HEK293 (cell line): ENCODE measurements at regions not wholly inside any gene's neighbourhood (a gene's known extent, or its start where the extent isn't known, plus 50 kb on each side); places are given as distances from the start of the nearest gene placed in this dataset.

ENCODE experiments used
- CTCF ChIA-PET: fragments of 350-600 bp; formaldehyde crosslinking; extraction: SDS; loops from one replicate; lab custom pipeline; 2021; ENCODE audit warnings: antibody characterized with exemption; lab: Yijun Ruan, JAX
- POLR2A ChIA-PET: fragments of 300-600 bp; formaldehyde crosslinking; extraction: SDS; loops from one replicate; lab custom pipeline; 2020; ENCODE audit warnings: antibody characterized with exemption, inconsistent platforms; lab: Yijun Ruan, JAX
- H3K27ac ChIP-seq: fragments of 200-500 bp; sonication (Bioruptor generic); 2 replicates; pipeline ENCODE4 v1.5.1; 2014; ENCODE audit warnings: low read depth, low read length, control low read depth, inconsistent platforms; ENCODE audit errors: extremely low read depth
- H3K36me3 ChIP-seq, 2 experiments: fragments of 200-500 bp in 1 of 2; sonication (Bioruptor generic) in 1 of 2; 1 replicate in 1 of 2; 2 replicates in 1 of 2; pipeline ENCODE4 v1.5.1; 2014 to 2017; ENCODE audit warnings: inconsistent platforms in 2 of 2, low read length in 2 of 2; ENCODE audit not compliant: control insufficient read depth in 2 of 2, insufficient read depth in 1 of 2
- H3K4me1 ChIP-seq: fragments of 200-500 bp; sonication (Bioruptor generic); 2 replicates; pipeline ENCODE4 v1.5.1; 2014; ENCODE audit warnings: mild to moderate bottlenecking, low read length, inconsistent platforms; ENCODE audit not compliant: control insufficient read depth, insufficient read depth
- H3K4me3 ChIP-seq: 2 replicates; pipeline ENCODE4 v1.5.1; 2011; ENCODE audit warnings: low read depth, mild to moderate bottlenecking, control low read depth, low read length, moderate library complexity
- H3K9me3 ChIP-seq: fragments of 200-500 bp; sonication (Bioruptor generic); 2 replicates; pipeline ENCODE4 v1.5.1; 2014; ENCODE audit warnings: low read depth, low read length, inconsistent platforms; ENCODE audit not compliant: control insufficient read depth, insufficient read depth
- AEBP2 ChIP-seq: fragments of 450-650 bp; formaldehyde crosslinking; IDR thresholded peaks from 2 replicates; pipeline ENCODE4 v1.5.1; 2016; ENCODE audit warnings: missing biosample characterization, missing genetic modification characterization, borderline replicate concordance
- EGR2 ChIP-seq: fragments of 450-650 bp; formaldehyde crosslinking; IDR thresholded peaks from 2 replicates; pipeline ENCODE4 v1.5.1; 2016; ENCODE audit warnings: low read depth, missing biosample characterization, missing genetic modification characterization
- PRDM2 ChIP-seq: fragments of 450-650 bp; formaldehyde crosslinking; IDR thresholded peaks from 2 replicates; pipeline ENCODE4 v1.5.1; 2016; ENCODE audit warnings: missing biosample characterization, missing genetic modification characterization, borderline replicate concordance
- SETDB1 ChIP-seq: IDR thresholded peaks from one replicate; pipeline ENCODE4 v1.6.1; 2017; ENCODE audit warnings: mild to moderate bottlenecking, low read length, moderate library complexity, mixed read lengths; ENCODE audit not compliant: insufficient read length
- ZBTB8A ChIP-seq: fragments of 450-650 bp; formaldehyde crosslinking; IDR thresholded peaks from 2 replicates; pipeline ENCODE4 v1.5.1; 2016; ENCODE audit warnings: missing biosample characterization, missing genetic modification characterization
- ZNF10 ChIP-seq: fragments of 450-650 bp; formaldehyde crosslinking; IDR thresholded peaks from 2 replicates; pipeline ENCODE4 v1.5.1; 2017; ENCODE audit warnings: missing biosample characterization, missing genetic modification characterization
- ZNF114 ChIP-seq: fragments of 450-650 bp; formaldehyde crosslinking; IDR thresholded peaks from 2 replicates; pipeline ENCODE4 v1.5.0; 2017; ENCODE audit warnings: missing biosample characterization, missing genetic modification characterization
- ZNF133 ChIP-seq: fragments of 450-650 bp; formaldehyde crosslinking; IDR thresholded peaks from 2 replicates; pipeline ENCODE4 v1.5.1; 2016; ENCODE audit warnings: missing biosample characterization, missing genetic modification characterization
- ZNF175 ChIP-seq: fragments of 450-650 bp; formaldehyde crosslinking; IDR thresholded peaks from 2 replicates; pipeline ENCODE4 v1.5.1; 2016; ENCODE audit warnings: missing biosample characterization, missing genetic modification characterization
- ZNF214 ChIP-seq: fragments of 450-650 bp; formaldehyde crosslinking; IDR thresholded peaks from 2 replicates; pipeline ENCODE4 v1.5.1; 2017; ENCODE audit warnings: missing biosample characterization, mild to moderate bottlenecking, missing genetic modification characterization, borderline replicate concordance
- ZNF354C ChIP-seq: fragments of 450-650 bp; formaldehyde crosslinking; IDR thresholded peaks from 2 replicates; pipeline ENCODE4 v1.5.1; 2016; ENCODE audit warnings: missing biosample characterization, missing genetic modification characterization, low read depth, borderline replicate concordance
- ZNF366 ChIP-seq: fragments of 450-650 bp; formaldehyde crosslinking; conservative IDR thresholded peaks from 2 replicates; pipeline ENCODE4 v1.5.1; 2016; ENCODE audit warnings: missing biosample characterization, missing genetic modification characterization
- ZNF561 ChIP-seq: fragments of 450-650 bp; IDR thresholded peaks from 2 replicates; pipeline ENCODE4 v1.5.1; 2018; ENCODE audit warnings: missing biosample characterization, missing genetic modification characterization, borderline replicate concordance
- ZNF776 ChIP-seq: fragments of 450-650 bp; formaldehyde crosslinking; IDR thresholded peaks from 2 replicates; pipeline ENCODE4 v1.5.0; 2017; ENCODE audit warnings: missing biosample characterization, missing genetic modification characterization, borderline replicate concordance
- ZSCAN18 ChIP-seq: fragments of 450-650 bp; formaldehyde crosslinking; IDR thresholded peaks from 2 replicates; pipeline ENCODE4 v1.5.1; 2016; ENCODE audit warnings: missing biosample characterization, missing genetic modification characterization

DNA sequence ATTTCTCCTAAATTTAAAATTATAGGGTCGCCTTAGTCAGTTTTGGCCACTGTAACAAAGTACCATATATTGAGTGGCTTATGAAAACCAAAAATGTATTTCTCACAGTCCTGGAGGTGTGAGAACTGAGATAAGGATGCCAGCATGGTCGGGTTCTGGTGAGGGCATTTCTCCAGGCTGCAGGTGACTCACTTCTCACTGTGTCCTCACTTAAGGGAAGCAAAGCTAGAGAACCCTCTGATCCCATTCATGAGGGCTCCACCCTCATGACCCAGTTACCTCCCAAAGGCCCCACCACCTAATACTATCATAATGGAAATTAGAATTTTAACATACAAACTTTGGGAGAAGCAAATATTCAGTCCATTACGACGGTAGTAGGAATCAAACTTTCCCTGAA is 75.1 kb upstream of the FBN2 start (continued):
- TF ChIP-seq PRDM2 (no peak), ZNF175 (tag by site-specific recombination) (no peak), ZNF10 (no peak), EGR2 (no peak), AEBP2 (tag by site-specific recombination) (no peak), ZSCAN18 (tag by site-specific recombination) (no peak)
- TF ChIP-seq, all 188 proteins: peak for 0

- H3K36me3 ChIP-seq = no peaks in the 10 kb centered on the region
- no peak overlapping the region for H3K27ac ChIP-seq
- no peaks in the 10 kb centered on the region for H3K9me3 ChIP-seq
- H3K4me1 ChIP-seq = no peaks in the 10 kb centered on the region
- no peak overlapping the region for H3K4me3 ChIP-seq
- POLR2A ChIA-PET = no interaction called here
- CTCF ChIA-PET = no interaction called here
- no peak for TF ChIP-seq ZNF776 (tag by site-specific recombination)
- no peak for TF ChIP-seq SETDB1
- TF ChIP-seq ZNF354C = no peak
- no peak for TF ChIP-seq ZNF133 (tag by site-specific recombination)
- TF ChIP-seq ZNF214 (tag by site-specific recombination) = no peak
- no peak for TF ChIP-seq ZNF561 (tag by site-specific recombination)
- no peak for TF ChIP-seq ZBTB8A (tag by site-specific recombination)
- TF ChIP-seq ZNF114 (tag by site-specific recombination) = no peak
- TF ChIP-seq AEBP2 (tag by site-specific recombination) = no peak
- TF ChIP-seq ZNF366 (tag by site-specific recombination) = no peak
- no peak for TF ChIP-seq PRDM2
Measured at GRCh38 chr5:128613766-128614165, 75.7 kb upstream of the FBN2 start.
